ENCODE measurements at regions not wholly inside any gene's neighbourhood (a gene's known extent, or its start where the extent isn't known, plus 50 kb on each side); places are given as distances from the start of the nearest gene placed in this dataset.
A peak's percentile ranks its signal among the peaks of the same experiment; 100 is the strongest.
"Not testable (repeated sequence)": the region's sequence is repeated elsewhere in the genome, so short reads cannot be mapped to it uniquely, and the experiment has no call there.

DNA sequence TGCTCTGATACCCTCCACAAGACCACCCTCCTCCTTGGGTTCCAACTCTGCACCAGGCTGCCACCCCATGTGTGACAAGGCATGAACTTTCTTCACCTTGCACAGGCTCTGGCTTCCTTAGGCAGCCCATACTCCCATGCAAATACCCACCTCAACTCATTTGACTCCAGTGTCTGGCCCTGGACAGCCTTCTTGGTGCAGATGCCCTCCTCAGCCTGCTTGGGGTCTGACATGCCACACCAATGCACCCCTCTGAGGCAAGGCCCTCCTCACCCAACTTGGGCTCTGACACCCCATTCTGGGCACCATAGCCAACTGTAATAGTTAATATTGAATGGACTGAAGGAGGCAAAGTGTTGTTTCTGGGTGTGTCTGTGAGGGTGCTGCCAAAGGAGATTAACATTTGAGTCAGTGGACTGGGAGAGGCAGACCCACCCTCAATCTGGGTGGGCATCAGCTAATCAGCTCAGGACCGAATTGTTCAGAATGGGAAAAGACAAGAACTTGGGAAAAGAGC, 115.0 kb upstream of the EPB41L4A start:
- no peak overlapping the region for H3K4me3 ChIP-seq (ENCODE audit: low read length)
- WGBS, result 61% methylated on average over 1 of the region's 1 CpG
- H3K27me3 ChIP-seq (ENCODE audit: control insufficient read depth, insufficient read depth), result no peaks in the 10 kb centered on the region
- ATAC-seq (peak; percentile 40 to 56), DNase-seq (no peak)
- no peaks in the 10 kb centered on the region for H3K9me3 ChIP-seq (ENCODE audit: control insufficient read depth, low read length)
- intact Hi-C loops (cut with DNase I), result no loop called here
- H3K4me1 ChIP-seq (ENCODE audit: control insufficient read depth, insufficient read depth, low read length), result peaks cover 5% of the 10 kb centered on the region
- H3K27ac ChIP-seq (ENCODE audit: low read length), result no peak overlapping the region

DNA sequence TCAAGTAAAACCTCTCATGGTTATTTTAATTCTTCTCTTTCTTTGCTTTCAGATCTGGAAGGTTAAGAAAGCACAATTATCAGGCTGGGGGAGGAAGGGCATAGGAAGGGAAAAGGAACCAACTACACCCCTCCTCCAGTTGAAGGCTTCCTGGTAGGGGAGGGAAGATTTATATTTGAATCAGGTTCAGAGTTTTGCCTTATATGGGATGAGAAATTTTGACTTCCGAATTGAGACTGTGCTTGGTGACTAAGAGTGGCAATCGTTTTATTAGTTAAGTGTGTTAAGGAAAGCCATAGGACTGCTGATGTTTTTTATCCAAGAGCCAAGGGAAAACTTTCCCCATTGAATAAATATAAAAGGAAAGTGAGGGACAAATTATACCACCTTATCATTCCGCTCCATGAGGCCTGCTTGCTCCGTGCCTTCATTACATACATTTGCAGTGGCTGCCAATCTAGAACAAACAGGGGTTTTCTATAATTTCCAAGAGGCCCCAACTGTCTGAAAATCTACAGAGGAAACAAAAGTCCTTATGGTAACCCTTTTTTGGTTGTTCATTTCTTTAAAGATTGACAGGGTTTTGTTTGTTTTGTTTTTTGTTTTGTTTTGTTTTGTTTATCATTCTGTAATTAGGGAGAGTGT, 115.7 kb upstream of the EPB41L4A start:
- no peak for DNase-seq
- Histone ChIP-seq H3K4me1 (ENCODE audit: control insufficient read depth, insufficient read depth, low read length) (peaks cover 5% of the 10 kb centered on the region), H3K27ac (ENCODE audit: low read length) (no peak overlapping the region), H3K27me3 (ENCODE audit: control insufficient read depth, insufficient read depth) (no peaks in the 10 kb centered on the region), H3K4me3 (ENCODE audit: low read length) (no peak overlapping the region), H3K9me3 (ENCODE audit: control insufficient read depth, low read length) (no peaks in the 10 kb centered on the region)
- intact Hi-C loops (cut with DNase I), result no loop called here
- ATAC-seq, result peak; percentile 64 to 88
- 55% methylated on average over 4 of the region's 4 CpGs for WGBS

DNA sequence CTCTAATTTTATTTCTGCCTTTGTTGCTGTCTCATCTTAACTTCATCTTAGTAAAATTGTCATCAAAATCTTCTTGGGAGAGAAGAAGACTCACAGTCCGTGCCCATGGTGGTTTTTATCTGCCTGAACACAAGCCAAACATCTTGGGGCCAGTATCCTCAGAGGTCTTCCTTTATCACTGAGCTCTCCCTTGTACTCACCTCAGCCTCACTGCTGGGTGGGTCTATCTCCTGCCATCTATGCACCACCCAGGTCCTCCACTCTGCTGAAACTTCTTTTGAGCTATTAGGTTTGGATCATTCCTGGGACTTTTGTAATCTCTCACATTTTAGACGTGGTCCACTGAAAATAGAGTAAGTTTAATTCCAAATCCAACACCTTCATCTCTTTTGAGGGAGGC, 116.3 kb upstream of the EPB41L4A start:
- WGBS, result 70% methylated on average over 2 of the region's 2 CpGs
- intact Hi-C loops (cut with DNase I), result no loop called here
- no peak for DNase-seq

DNA sequence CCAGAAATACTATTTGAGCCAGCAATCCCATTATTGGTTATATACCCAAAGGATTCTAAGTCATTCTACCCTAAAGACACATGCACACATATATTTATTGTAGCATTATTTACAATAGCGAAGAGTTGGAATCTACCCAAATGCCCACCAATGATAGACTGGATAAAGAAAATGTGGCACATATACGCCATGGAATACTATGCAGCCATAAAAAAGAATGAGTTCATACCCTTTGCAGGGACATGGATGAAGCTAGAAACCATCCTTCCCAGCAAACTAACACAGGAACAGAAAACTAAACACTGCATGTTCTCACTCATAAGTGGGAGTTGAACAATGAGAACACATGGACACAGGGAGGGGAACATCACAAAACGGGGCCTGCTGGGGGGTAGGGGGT, 125.5 kb upstream of the EPB41L4A start:
- H3K4me1 ChIP-seq (ENCODE audit: control insufficient read depth, insufficient read depth, low read length); H3K9me3 ChIP-seq (ENCODE audit: control insufficient read depth, low read length); DNase-seq; ATAC-seq; H3K4me3 ChIP-seq (ENCODE audit: low read length); H3K27me3 ChIP-seq (ENCODE audit: control insufficient read depth, insufficient read depth); intact Hi-C loops (cut with DNase I); H3K27ac ChIP-seq (ENCODE audit: low read length): not testable (repeated sequence)
- 91% methylated on average over 3 of the region's 3 CpGs for WGBS

More for the DNA sequence above, 116.3 kb upstream of the EPB41L4A start:
- no peaks in the 10 kb centered on the region for H3K9me3 ChIP-seq (ENCODE audit: control insufficient read depth, low read length)
- H3K4me3 ChIP-seq (ENCODE audit: low read length), result no peak overlapping the region
- H3K27ac ChIP-seq (ENCODE audit: low read length), result no peak overlapping the region
- H3K4me1 ChIP-seq (ENCODE audit: control insufficient read depth, insufficient read depth, low read length), result peaks cover 5% of the 10 kb centered on the region
- no peaks in the 10 kb centered on the region for H3K27me3 ChIP-seq (ENCODE audit: control insufficient read depth, insufficient read depth)
- ATAC-seq, result peak in 1 of 2 donors; percentile 33

DNA sequence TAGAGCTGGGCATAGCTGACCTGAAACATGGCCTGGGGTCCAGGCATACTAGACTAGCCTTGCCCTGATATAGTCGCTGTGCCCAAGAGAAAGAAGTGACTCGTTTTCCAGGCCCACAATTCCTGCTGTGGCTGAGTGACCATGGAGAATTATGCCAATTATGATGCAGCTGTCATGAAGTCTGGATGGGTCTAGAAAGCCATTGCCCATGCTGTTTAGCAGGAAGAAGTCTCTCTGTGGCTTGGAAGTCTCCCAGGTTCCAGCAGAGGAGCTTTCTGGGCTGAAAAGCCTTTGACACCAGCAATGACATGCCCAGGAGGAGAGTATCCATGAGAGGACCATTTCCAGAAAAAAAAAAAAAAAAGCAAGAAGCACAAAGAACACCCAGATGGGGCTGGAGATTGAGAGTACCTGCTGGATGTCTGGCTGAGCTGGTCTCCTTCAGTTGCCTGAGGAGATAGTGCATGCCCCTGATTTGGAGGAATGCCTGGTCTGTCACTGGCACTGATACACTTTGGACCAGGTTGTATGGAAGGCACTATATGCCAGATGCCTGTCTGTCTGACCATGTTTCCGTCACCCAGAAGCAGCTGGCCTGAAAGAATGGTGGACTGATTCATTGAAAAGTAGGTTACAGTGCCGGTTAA, 128.0 kb upstream of the EPB41L4A start:
- intact Hi-C loops (cut with DNase I), result no loop called here
- no peaks in the 10 kb centered on the region for H3K27me3 ChIP-seq (ENCODE audit: control insufficient read depth, insufficient read depth)
- peaks cover 5% of the 10 kb centered on the region for H3K4me1 ChIP-seq (ENCODE audit: control insufficient read depth, insufficient read depth, low read length)
- H3K9me3 ChIP-seq (ENCODE audit: control insufficient read depth, low read length), result no peaks in the 10 kb centered on the region
- H3K27ac ChIP-seq (ENCODE audit: low read length), result no peak overlapping the region
- DNase-seq (no peak), ATAC-seq (peak; percentile 17 to 22)
- WGBS, result 75% methylated on average over 4 of the region's 4 CpGs
- no peak overlapping the region for H3K4me3 ChIP-seq (ENCODE audit: low read length)

DNA sequence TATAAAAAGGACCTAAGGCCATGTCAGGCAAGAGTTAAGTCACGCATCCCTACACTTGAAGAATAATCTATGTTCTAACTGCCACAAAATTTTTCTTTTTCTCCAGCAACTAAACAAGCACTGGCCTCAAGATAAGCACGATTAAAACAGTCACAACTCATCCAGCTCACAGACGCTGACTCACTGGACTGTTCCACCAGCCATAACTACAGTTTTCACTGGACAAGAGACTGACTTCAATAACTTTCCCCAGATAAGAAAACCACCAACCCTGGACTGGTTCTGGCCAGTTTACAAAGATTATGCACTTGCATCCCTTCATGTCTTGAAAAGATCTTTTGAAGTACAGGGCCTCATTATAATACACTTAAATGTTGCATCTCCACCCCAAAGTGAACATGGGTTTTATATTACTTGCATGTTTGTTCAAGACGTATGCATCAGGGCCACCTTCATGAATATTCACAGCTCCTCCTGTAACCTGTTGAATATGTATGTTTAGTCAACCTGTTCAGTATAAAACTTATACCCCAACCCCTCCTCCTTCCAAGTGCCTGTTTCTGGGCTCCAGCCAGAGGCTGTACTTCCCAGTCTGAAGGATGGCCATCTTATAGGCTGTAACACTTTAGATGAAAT, 129.3 kb upstream of the EPB41L4A start:
- peak; percentile 81 to 83 for ATAC-seq
- DNase-seq, result no peak
- intact Hi-C loops (cut with DNase I), result no loop called here
- Histone ChIP-seq H3K27ac (ENCODE audit: low read length) (no peak overlapping the region), H3K4me3 (ENCODE audit: low read length) (no peak overlapping the region), H3K4me1 (ENCODE audit: control insufficient read depth, insufficient read depth, low read length) (peaks cover 5% of the 10 kb centered on the region), H3K9me3 (ENCODE audit: control insufficient read depth, low read length) (no peaks in the 10 kb centered on the region), H3K27me3 (ENCODE audit: control insufficient read depth, insufficient read depth) (no peaks in the 10 kb centered on the region)
- WGBS, result 36% methylated on average over 4 of the region's 4 CpGs

DNA sequence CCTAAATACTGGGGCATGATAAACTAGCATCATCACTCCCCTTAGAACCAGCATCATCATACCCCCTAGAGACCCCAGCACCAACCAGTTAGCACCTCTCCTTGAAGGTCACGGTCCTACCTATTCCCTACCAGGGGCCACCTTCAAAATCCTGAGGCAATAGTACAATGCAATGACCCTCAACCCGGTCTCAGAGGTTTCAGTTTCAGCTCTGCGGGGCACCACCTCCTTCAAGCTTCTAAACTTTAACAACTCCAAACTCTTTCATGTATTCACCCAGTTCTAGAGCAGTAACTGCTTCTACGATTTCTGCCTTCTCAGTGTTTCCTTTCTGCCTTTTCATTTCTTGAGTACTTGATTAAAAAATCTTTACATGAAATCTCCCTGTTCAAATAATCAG, 130.1 kb upstream of the EPB41L4A start:
- Histone ChIP-seq H3K4me3 (ENCODE audit: low read length) (no peak overlapping the region), H3K27me3 (ENCODE audit: control insufficient read depth, insufficient read depth) (no peaks in the 10 kb centered on the region), H3K4me1 (ENCODE audit: control insufficient read depth, insufficient read depth, low read length) (peaks cover 5% of the 10 kb centered on the region), H3K27ac (ENCODE audit: low read length) (no peak overlapping the region), H3K9me3 (ENCODE audit: control insufficient read depth, low read length) (no peaks in the 10 kb centered on the region)
- WGBS, result 84% methylated on average over 4 of the region's 4 CpGs
- intact Hi-C loops (cut with DNase I), result no loop called here
- ATAC-seq (no peak), DNase-seq (no peak)

DNA sequence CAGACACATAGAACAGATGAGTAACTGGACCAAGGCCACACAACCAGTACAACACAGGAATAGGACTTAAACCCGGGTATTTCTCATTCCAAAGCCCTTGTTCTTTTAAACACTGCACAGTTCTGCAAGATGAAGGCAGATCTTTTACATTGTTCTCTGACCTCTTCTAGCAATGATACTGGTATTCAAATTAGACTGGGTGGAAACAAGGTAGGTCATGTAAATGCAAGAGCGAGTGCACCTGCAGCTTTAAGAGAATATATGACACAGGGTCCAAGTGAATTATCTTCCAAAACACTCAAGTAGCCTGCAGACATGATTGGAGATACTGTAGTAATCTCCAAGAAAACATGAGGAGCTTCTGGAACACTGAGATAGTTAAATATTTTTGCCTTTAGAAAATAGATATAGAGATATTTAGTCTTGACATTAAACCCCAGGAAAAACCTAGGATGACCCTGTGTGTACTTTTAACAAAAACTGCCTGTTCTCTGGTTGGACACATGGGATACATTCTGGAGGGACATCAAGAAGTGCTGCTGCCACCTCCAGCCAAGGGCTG, 130.6 kb upstream of the EPB41L4A start:
- no peak overlapping the region for H3K4me3 ChIP-seq (ENCODE audit: low read length)
- intact Hi-C loops (cut with DNase I), result loop anchor here (2.0 to 10.0 kb wide), 5 partner anchors 205 to 415 kb away; no protein-coding TSS in a partner anchor
- ATAC-seq (no peak), DNase-seq (no peak)
- H3K27ac ChIP-seq (ENCODE audit: low read length), result no peak overlapping the region
- H3K4me1 ChIP-seq (ENCODE audit: control insufficient read depth, insufficient read depth, low read length), result peaks cover 5% of the 10 kb centered on the region
- H3K27me3 ChIP-seq (ENCODE audit: control insufficient read depth, insufficient read depth), result no peaks in the 10 kb centered on the region
- H3K9me3 ChIP-seq (ENCODE audit: control insufficient read depth, low read length), result no peaks in the 10 kb centered on the region
- 85% methylated on average over 2 of the region's 2 CpGs for WGBS

DNA sequence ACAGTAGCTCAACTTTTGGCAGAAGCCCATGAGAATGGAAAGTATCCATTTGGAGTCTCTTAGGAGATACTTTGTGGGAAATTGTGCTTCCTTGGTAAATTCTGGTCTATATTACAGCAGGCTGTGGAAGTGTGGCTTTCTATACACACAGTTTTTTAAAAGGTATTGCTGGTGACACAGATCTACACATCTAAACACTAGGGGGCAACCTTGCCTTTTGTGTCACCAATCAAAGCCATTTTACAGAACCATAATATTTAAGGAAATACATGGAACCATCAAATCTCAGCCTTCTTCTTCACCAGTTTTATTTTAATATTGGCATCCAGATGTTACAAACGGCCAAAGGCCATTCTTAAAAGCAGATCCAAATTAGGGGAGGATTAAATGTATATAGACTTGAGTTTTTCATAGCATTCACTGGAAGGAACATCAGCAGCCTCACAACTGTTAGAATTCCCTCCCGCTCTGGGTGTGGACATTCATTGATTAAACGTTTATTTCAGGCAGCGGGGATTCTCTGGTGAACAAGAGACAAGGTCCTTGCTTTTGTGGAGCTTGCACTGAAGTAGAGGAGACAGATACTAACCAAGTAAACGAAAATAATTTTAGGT, 132.4 kb upstream of the EPB41L4A start:
- Histone ChIP-seq H3K27ac (ENCODE audit: low read length) (no peak overlapping the region), H3K4me3 (ENCODE audit: low read length) (no peak overlapping the region), H3K4me1 (ENCODE audit: control insufficient read depth, insufficient read depth, low read length) (peaks cover 5% of the 10 kb centered on the region), H3K9me3 (ENCODE audit: control insufficient read depth, low read length) (no peaks in the 10 kb centered on the region), H3K27me3 (ENCODE audit: control insufficient read depth, insufficient read depth) (no peaks in the 10 kb centered on the region)
- ATAC-seq, result peak; percentile 12 to 54
- intact Hi-C loops (cut with DNase I), result loop anchor here (2.0 to 10.0 kb wide), 5 partner anchors 203 to 413 kb away; no protein-coding TSS in a partner anchor
- no peak for DNase-seq
- 47% methylated on average over 5 of the region's 5 CpGs for WGBS

DNA sequence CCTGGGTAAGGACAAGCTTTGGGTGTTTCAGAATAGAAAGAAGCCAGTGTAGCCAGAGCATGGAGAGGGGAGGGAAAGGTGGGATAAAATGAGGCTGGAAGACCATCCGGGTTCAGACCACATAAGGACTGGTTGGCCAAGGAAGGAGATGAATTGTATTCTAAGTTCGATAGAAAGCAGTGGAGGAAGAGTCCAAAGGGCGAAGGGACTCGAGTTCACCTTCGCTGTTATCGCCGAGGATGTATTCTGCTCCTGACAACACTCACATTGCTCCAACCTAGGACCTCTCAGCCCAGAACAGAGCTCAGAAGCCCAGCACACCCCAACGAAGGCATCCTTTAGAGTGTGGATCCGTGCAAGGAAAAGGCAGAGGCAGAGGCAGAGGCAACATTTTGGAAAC, 133.1 kb upstream of the EPB41L4A start:
- Histone ChIP-seq H3K27me3 (ENCODE audit: control insufficient read depth, insufficient read depth) (no peaks in the 10 kb centered on the region), H3K4me3 (ENCODE audit: low read length) (no peak overlapping the region), H3K4me1 (ENCODE audit: control insufficient read depth, insufficient read depth, low read length) (peaks cover 5% of the 10 kb centered on the region), H3K27ac (ENCODE audit: low read length) (no peak overlapping the region), H3K9me3 (ENCODE audit: control insufficient read depth, low read length) (no peaks in the 10 kb centered on the region)
- 92% methylated on average over 9 of the region's 9 CpGs for WGBS
- DNase-seq (no peak), ATAC-seq (no peak)
- intact Hi-C loops (cut with DNase I), result loop anchor here in 2 of 4 donors (2.0 to 10.0 kb wide), 4 partner anchors 205 to 413 kb away; no protein-coding TSS in a partner anchor
